ENCODE measurements at regions not wholly inside any gene's neighbourhood (a gene's known extent, or its start where the extent isn't known, plus 50 kb on each side); places are given as distances from the start of the nearest gene placed in this dataset. TPM values are rescaled to one million over a fixed set of nuclear protein-coding genes. Genes with fewer than 3 reads are reported as not detected.
"Not testable (repeated sequence)": the region's sequence is repeated elsewhere in the genome, so short reads cannot be mapped to it uniquely, and the experiment has no call there.

GRCh38 chr15:23192313-23192712 is 55.7 kb upstream of the GOLGA6L1 start:
- H3K9ac ChIP-seq (ENCODE audit: low read length); H3K4ac ChIP-seq (ENCODE audit: low read depth in 1 of 2, low read length in 2 of 2); H3K27ac ChIP-seq (ENCODE audit: low read length, poor library complexity, severe bottlenecking); H3K14ac ChIP-seq (ENCODE audit: low read length in 2 of 2); H4K8ac ChIP-seq (ENCODE audit: low read length); H4K91ac ChIP-seq (ENCODE audit: low read length); H3K9me3 ChIP-seq (ENCODE audit: control insufficient read depth, low read length); H3K18ac ChIP-seq (ENCODE audit: low read depth in 1 of 2, low read length in 2 of 2); H3K4me3 ChIP-seq (ENCODE audit: insufficient read depth in 1 of 2, low read depth in 1 of 2, low read length in 2 of 2); H3K36me3 ChIP-seq (ENCODE audit: control insufficient read depth in 1 of 2, insufficient read depth in 2 of 2, low read depth in 1 of 2, low read length in 2 of 2); H2AFZ ChIP-seq (ENCODE audit: low read depth, low read length); H2BK15ac ChIP-seq (ENCODE audit: low read depth, poor library complexity, severe bottlenecking); H2BK12ac ChIP-seq (ENCODE audit: low read length in 2 of 2); H2AK5ac ChIP-seq (ENCODE audit: low read length, severe bottlenecking); DNase-seq; H3K79me1 ChIP-seq (replicated peaks; ENCODE audit: low read length, poor library complexity, severe bottlenecking); H3K23ac ChIP-seq (ENCODE audit: low read length in 2 of 2); H3K4me2 ChIP-seq (ENCODE audit: low read length, poor library complexity, severe bottlenecking); H2BK120ac ChIP-seq (ENCODE audit: low read depth, low read length); H3K27me3 ChIP-seq (ENCODE audit: control insufficient read depth in 1 of 2, insufficient read depth in 1 of 2, low read length in 2 of 2); H2BK5ac ChIP-seq (ENCODE audit: low read depth, low read length, poor library complexity, severe bottlenecking); H3K4me1 ChIP-seq (ENCODE audit: control insufficient read depth, insufficient read depth, low read depth, low read length): not testable (repeated sequence)
- WGBS: no CpG with 5 or more reads among the region's 1 CpG

Small RNA genes lying in the stretch of these regions (small RNA-seq; reads per million reads assigned to genes)
- gene AC116165.2 (ENCODE audit: low read depth) (not detected), gene MIR4509-1 (ENCODE audit: low read depth) (not detected)

All from mesenchymal stem cell (in vitro differentiated cells and primary cell).